ENCODE measurements at regions not wholly inside any gene's neighbourhood (a gene's known extent, or its start where the extent isn't known, plus 50 kb on each side); places are given as distances from the start of the nearest gene placed in this dataset.

DNA sequence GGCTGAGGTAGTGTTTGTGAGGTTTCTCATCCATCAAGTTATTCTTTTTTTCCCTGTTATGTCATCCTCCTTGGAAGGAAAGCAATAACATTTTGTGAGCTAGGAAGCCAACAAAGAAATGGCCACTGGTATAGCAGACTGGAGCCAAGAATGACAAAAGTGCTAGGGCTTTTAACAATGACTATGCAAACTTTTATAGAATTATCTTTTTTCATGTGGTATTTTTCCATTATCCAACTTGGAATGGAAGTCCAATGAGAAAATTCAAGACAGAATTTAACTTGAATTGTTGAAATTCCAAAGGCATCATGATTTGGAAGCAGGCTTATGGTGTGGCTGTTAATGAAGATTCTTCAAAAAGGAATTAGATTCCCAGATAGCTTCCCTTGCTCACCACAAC is 216.4 kb upstream of the PDGFD start:
- no peak for TF ChIP-seq EZH2 (IDR thresholded peaks at IDR 0.05; ENCODE audit: low read length, missing control alignments)
- TF ChIP-seq, protein P1, sequence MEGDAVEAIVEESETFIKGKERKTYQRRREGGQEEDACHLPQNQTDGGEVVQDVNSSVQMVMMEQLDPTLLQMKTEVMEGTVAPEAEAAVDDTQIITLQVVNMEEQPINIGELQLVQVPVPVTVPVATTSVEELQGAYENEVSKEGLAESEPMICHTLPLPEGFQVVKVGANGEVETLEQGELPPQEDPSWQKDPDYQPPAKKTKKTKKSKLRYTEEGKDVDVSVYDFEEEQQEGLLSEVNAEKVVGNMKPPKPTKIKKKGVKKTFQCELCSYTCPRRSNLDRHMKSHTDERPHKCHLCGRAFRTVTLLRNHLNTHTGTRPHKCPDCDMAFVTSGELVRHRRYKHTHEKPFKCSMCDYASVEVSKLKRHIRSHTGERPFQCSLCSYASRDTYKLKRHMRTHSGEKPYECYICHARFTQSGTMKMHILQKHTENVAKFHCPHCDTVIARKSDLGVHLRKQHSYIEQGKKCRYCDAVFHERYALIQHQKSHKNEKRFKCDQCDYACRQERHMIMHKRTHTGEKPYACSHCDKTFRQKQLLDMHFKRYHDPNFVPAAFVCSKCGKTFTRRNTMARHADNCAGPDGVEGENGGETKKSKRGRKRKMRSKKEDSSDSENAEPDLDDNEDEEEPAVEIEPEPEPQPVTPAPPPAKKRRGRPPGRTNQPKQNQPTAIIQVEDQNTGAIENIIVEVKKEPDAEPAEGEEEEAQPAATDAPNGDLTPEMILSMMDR (conservative IDR thresholded peaks at IDR 0.05 in 1 of 2, IDR thresholded peaks at IDR 0.05 in 1 of 2; ENCODE audit: low read depth in 1 of 2, low read length in 2 of 2) = no peak
